Left cardiac atrium (tissue), 4 donors: ENCODE measurements at regions not wholly inside any gene's neighbourhood (a gene's known extent, or its start where the extent isn't known, plus 50 kb on each side); places are given as distances from the start of the nearest gene placed in this dataset.
"Not testable (repeated sequence)": the region's sequence is repeated elsewhere in the genome, so short reads cannot be mapped to it uniquely, and the experiment has no call there.

ENCODE experiments used
- ATAC-seq, 2 donors: fragments of 200-7000 bp; cut with Tn5 transposase; one replicate each; pipeline ENCODE4 v1.9.1; 2020; ENCODE audit warnings: mild to moderate bottlenecking in 2 of 2, moderate library complexity in 2 of 2
- DNase-seq: peaks from one replicate; pipeline ENCODE4 v3.0.0-alpha.2; 2020
- intact Hi-C, 2 donors: fragments of 100-400 bp; cut with DNase I; formaldehyde crosslinking; loops; one replicate each; pipeline versions ENCODE4 v1.14.1 to v1.15.1; 2022 to 2023
- donor health status: DM: no; HTN: yes; CAD: no.
- donor health status: DM: no; HTN: yes; CAD: no; lungs with severe emphysema.
- donor health status: DM: yes; HTN: yes; CAD: no.
- donor health status: Dilated cardiomyopathy.

- DNase-seq = peak; percentile 83
- intact Hi-C loops = no loop called here
- ATAC-seq = peak in 1 of 2 donors; percentile 30
Observed at GRCh38 chr1:143660354-143660941, 311.3 kb downstream of the FAM72C start.

- ATAC-seq (no peak), DNase-seq (no peak)
- intact Hi-C loops = no loop called here
Observed at GRCh38 chr1:143653429-143653802, 318.4 kb downstream of the FAM72C start.

- DNase-seq = no peak
- intact Hi-C loops = no loop called here
Observed at GRCh38 chr1:143652744-143653428, 318.9 kb downstream of the FAM72C start.

GRCh38 chr1:143652187-143652586 lies 319.6 kb downstream of the FAM72C start:
- DNase-seq (no peak), ATAC-seq (no peak)
- intact Hi-C loops = no loop called here

More at GRCh38 chr1:143652744-143653428, 318.9 kb downstream of the FAM72C start:
- ATAC-seq = no peak

GRCh38 chr1:143651350-143651992 lies 320.3 kb downstream of the FAM72C start:
- ATAC-seq (no peak), DNase-seq (no peak)
- intact Hi-C loops = no loop called here

- DNase-seq, ATAC-seq, intact Hi-C loops: not testable (repeated sequence)
Observed at GRCh38 chr1:143644035-143644434, 327.8 kb downstream of the FAM72C start.

- no peak for DNase-seq
- ATAC-seq = no peak
- intact Hi-C loops = no loop called here
Observed at GRCh38 chr1:143643148-143643885, 328.5 kb downstream of the FAM72C start.

- ATAC-seq = no peak
- DNase-seq = no peak
- intact Hi-C loops = no loop called here
Observed at GRCh38 chr1:143625886-143626285, 345.9 kb downstream of the FAM72C start.

- ATAC-seq = no peak
- intact Hi-C loops = no loop called here
- DNase-seq = no peak
Observed at GRCh38 chr1:143619851-143620250, 351.9 kb downstream of the FAM72C start.

- intact Hi-C loops = no loop called here
- ATAC-seq (no peak), DNase-seq (peak; percentile 26)
Observed at GRCh38 chr1:143611159-143611558, 360.6 kb downstream of the FAM72C start.

- intact Hi-C loops = no loop called here
- no peak for DNase-seq
- ATAC-seq = no peak
Observed at GRCh38 chr1:143610196-143610595, 361.6 kb downstream of the FAM72C start.

- DNase-seq (no peak), ATAC-seq (no peak)
- intact Hi-C loops = no loop called here
Observed at GRCh38 chr1:143604887-143605286, 366.9 kb downstream of the FAM72C start.

GRCh38 chr1:143584508-143584907 lies 387.3 kb downstream of the FAM72C start:
- DNase-seq = no peak
- no peak for ATAC-seq
- intact Hi-C loops = no loop called here

- no peak for ATAC-seq
- intact Hi-C loops = no loop called here
- DNase-seq = no peak
Observed at GRCh38 chr1:143574891-143575520, 396.8 kb downstream of the FAM72C start.

GRCh38 chr1:143572661-143573060 lies 399.1 kb downstream of the FAM72C start:
- ATAC-seq, intact Hi-C loops, DNase-seq: not testable (repeated sequence)

- ATAC-seq, intact Hi-C loops: not testable (repeated sequence)
Observed at GRCh38 chr1:143563761-143564160, 408.0 kb downstream of the FAM72C start.

GRCh38 chr1:143553627-143554026 lies 418.2 kb downstream of the FAM72C start:
- ATAC-seq (no peak), DNase-seq (no peak)
- intact Hi-C loops = no loop called here

More at GRCh38 chr1:143563761-143564160, 408.0 kb downstream of the FAM72C start:
- DNase-seq = not testable (repeated sequence)

GRCh38 chr1:143504703-143505102 lies 467.1 kb downstream of the FAM72C start:
- DNase-seq, intact Hi-C loops, ATAC-seq: not testable (repeated sequence)

GRCh38 chr1:143504080-143504479 lies 467.7 kb downstream of the FAM72C start:
- ATAC-seq, DNase-seq, intact Hi-C loops: not testable (repeated sequence)
